ENCODE measurements at regions not wholly inside any gene's neighbourhood (a gene's known extent, or its start where the extent isn't known, plus 50 kb on each side); places are given as distances from the start of the nearest gene placed in this dataset.
"Not testable (repeated sequence)": the region's sequence is repeated elsewhere in the genome, so short reads cannot be mapped to it uniquely, and the experiment has no call there.

DNA sequence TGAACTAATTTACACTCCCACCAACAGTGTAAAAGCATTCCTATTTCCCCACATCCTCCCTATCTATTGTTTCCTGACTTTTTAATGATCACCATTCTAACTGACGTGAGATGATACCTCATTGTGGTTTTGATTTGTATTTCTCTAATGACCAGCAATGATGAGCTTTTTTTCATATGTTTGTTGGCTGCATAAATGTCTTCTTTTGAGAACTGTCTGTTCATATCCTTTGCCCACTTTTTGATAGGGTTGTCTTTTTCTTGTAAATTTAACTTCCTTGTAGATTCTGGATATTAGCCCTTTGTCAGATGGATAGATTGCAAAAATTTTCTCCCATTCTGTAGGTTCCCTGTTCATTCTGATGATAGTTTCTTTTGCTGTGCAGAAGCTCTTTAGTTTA lies 251.3 kb downstream of the PTGER3 start:
- not testable (repeated sequence) for H3K4me3 ChIP-seq

DNA sequence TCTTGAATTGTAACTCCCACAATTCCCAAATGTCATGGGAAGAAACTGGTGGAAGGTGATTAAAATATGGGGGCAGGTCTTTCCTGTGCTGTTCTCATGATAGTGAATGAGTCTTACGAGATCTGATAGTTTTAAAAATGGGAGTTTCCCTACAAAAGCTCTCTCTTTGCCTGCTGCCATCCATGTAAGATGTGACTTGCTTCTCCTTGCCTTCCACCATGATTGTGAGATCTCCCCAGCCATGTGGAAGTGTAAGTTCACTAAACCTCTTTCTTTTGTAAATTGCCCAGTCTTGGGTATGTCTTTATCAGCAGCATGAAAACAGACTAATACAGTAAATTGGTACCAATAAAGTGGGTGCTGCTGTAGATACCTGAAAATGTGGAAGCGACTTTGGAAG lies 245.0 kb downstream of the PTGER3 start:
- not testable (repeated sequence) for H3K4me3 ChIP-seq

More for the DNA sequence above, 251.3 kb downstream of the PTGER3 start:
- H3K27ac ChIP-seq: not testable (repeated sequence)

DNA sequence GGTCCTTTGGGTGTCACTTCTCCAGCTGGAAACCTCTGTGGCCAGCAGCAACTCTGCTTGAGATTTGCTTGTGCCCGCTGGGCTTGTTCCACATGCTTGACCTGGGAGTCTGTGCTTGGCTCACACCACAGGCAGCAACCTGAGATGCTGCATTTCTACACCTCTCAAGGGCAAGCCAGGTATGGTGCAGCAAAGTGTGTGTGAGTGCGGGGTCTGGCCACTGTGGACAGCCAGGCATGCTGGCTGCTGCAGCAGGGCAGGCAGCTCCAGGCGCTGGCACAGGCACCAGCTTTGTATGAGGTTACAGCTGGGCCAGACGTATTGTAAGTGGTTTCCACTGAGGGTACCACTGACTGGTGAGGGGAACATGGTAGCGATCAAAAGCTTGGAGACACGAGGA lies 242.0 kb downstream of the PTGER3 start:
- Histone ChIP-seq H3K27ac (no peak overlapping the region), H3K4me3 (no peak overlapping the region)

More for the DNA sequence above, 245.0 kb downstream of the PTGER3 start:
- H3K27ac ChIP-seq: not testable (repeated sequence)

DNA sequence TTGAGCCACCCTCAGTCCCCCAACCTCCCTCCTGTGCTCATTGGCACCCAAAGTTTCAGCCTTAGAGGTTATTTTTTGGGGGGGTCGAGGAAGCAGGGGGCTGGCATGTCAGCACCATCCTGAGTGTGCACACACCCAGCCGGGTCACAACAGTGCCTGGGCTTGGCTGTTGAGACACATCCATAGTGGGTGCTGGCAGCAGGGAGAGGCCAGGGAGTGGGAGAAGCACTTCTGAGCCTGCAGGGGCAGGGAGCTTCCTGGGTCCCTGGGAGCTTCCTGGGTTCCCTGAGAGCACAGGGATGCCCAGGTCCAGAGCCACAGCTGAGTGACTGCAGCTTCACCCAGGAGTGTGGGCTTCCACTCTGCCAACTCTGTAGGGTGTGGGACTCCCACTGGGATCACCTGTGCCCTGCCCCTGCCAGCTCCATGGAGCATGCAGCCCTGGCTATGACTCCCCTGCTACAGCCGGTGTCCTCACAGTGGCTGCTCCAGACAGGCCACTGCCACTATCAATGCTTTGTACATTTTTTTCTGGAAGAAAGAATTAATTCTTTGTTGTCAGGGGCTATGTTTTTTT lies 240.4 kb downstream of the PTGER3 start:
- no peak overlapping the region for H3K4me3 ChIP-seq
- no peak overlapping the region for H3K27ac ChIP-seq

DNA sequence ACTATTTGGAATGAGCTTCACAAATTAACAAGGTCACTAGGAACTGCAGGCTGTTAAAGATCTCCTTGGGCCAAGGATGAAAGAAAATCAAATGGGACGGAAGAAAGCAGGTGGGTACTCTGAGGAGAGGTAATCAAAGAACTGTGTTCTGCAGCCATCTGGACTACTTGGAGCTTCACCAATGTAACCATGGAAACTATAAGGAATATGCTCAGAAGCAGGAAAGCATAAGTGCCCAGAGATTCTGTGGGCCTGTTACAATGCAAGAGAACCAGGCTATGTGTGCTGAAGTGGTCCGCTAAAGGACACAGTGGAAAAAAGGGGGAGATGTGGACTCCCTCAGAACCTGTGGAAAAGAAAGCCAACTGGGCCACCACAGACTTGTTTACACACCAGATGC lies 238.5 kb downstream of the PTGER3 start:
- no peak overlapping the region for H3K4me3 ChIP-seq
- H3K27ac ChIP-seq: no peak overlapping the region

DNA sequence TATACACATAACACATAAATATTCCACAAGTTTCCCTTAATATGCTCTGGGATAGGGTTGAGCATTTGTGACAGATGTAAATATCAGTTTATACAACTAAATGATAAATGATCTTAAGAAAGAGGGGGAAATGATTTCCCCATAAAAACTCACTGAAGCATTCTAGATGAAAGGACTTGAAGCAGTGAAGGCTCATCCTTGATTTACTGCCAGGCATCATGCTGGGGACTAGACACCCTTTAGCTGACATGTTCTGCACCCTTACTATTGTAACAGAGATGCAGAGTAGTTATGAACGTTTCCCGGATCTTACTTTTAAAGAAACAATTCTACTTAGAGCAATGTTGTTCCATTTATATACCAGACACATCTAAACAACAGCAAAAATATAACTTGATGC lies 235.8 kb downstream of the PTGER3 start:
- Histone ChIP-seq H3K4me3 (no peak overlapping the region), H3K27ac (no peak overlapping the region)

DNA sequence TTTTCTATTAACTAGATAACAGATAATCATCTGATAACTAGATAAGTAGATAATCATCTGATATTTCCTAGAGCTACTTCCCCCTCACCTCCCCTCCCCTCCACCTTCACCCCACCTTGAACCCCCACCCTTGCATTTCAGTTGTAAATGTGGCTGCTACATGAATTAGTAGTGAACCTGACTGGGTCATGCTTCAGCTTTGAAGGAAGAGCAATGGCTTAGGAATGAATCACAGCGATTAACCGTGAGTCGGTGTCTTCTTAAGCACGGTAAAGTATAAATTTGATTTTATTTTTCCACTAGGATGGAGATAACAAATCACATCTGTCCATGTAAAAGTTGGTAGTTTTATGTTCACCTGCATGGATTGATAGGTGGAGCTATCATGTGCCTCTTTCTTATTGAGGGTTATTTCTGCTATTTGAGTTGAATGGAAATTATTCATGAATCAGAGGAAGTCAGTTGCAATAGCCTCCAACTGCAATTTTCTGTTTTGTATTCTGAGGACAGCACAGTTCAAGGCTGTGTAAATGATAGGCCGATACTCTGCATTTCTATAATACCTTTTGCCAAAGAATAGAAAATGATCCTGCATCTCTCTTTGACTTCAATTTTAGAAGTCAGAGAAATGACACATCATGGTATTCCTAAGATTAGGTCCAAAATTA lies 235.0 kb downstream of the PTGER3 start:
- Histone ChIP-seq H3K4me3 (no peak overlapping the region), H3K27ac (no peak overlapping the region)

DNA sequence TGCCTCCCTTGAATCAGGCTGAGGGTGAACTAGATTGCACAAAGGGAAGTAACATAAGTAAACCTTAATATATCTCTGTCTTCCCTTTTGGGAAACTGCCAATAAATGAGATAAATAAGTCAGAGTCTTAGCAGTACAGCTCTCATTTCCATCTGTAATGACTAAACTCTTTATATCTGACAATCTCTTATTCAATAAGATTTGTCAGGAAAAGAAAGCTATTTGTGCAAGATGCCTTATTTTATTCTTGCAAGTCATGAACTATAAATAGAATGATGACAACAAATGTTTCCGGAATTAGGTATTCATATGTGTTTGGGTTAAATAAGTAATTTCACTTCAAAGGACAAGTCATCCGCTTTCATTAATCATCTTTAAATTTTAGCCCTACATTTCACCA lies 229.2 kb downstream of the PTGER3 start:
- H3K27ac ChIP-seq: no peak overlapping the region

DNA sequence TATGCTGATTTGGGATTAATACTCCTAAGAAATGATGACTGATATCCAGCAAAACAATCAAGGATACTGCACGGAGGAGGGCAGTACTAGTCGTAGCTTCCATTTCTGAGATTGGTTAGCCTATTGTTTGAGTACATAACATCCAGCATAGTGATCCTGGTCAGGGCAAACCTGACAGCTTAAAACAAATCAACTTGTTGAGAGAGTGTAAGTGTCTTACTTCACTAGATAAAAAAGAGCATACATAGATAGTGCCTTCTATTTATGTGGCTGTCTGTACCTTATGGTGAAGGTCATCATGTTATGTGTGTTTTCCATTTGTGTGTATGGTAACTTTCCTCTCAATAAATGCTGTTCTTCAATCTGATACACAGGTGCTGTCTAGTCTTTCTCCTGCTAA lies 228.4 kb downstream of the PTGER3 start:
- Histone ChIP-seq H3K27ac (no peak overlapping the region), H3K4me3 (no peak overlapping the region)

More for the DNA sequence above, 229.2 kb downstream of the PTGER3 start:
- H3K4me3 ChIP-seq: no peak overlapping the region

DNA sequence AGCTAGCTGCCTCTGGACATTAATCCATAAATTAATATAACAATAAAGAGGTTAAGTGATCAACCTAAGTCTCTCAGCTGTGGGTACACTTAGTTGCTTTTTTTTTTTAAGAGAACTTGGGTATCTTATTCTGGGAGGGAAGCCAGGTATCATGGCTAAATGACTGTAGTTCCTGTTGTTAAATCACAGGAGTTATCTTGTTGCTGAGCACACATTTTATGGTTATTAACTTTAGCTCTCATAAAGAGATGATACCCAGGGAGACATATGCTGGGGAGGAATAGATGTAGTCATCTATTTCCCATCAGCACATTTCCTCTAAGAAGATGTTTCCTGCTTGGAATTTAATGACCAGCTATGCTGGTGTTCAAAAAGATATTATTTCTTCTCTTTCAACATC lies 227.8 kb downstream of the PTGER3 start:
- H3K27ac ChIP-seq: no peak overlapping the region
- H3K4me3 ChIP-seq: no peak overlapping the region

DNA sequence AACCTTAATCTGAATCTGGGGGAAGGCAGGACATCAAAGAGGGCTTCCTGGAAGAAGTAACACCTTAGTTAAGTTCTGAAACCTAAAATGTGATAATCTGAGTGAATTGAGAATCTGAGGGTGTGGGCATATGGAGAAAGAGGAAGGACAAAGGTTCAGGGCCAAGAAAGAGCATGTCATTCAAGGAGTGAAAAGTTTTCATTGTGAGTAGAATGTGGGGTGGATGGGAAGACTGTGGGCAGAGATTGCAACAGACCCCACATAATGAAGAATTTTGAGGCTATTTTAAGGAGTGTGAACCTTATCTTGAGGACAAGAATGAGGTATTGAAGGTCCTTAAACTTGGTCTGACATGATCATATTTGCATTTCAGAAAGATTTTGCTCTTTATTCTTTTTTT lies 227.2 kb downstream of the PTGER3 start:
- no peak overlapping the region for H3K4me3 ChIP-seq
- no peak overlapping the region for H3K27ac ChIP-seq

DNA sequence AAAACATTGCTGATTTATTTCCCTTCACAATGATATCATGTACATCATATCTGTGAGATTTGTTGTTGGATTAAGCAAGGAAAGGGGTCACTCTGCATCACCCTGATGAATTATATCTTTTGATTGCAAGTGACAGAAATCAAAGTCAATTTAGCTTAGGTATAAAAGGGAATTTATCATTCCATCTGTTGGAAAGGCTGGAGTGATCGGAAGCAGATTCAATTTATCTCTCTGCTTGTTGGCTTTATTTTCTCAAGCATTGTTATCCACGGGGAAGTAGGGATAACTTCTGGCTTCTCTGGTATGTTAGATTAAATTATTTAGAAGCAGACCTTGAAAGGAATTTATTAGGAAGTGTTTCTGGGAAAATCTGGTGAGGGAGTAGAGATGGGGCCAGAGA lies 226.6 kb downstream of the PTGER3 start:
- Histone ChIP-seq H3K4me3 (no peak overlapping the region), H3K27ac (no peak overlapping the region)

DNA sequence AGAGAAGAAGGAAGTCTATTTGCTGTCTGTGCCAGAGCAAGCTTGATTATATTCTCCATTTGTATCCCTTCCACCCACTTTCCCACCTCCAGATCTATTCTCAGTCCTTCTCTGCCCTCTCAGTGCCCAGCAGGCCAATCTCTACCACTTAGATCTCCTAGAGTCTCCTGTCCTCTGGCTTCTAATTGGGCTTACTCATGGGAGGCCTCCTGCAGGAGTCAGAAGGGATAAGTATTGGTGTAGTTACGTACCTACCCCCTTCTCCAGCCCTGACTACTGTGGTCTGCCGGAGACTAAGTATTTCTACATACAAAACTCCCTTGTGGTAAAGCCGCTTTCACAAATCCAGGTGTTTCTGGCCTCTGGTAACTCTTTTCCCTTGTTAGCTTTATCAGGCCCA lies 221.2 kb downstream of the PTGER3 start:
- Histone ChIP-seq H3K27ac (no peak overlapping the region), H3K4me3 (no peak overlapping the region)

DNA sequence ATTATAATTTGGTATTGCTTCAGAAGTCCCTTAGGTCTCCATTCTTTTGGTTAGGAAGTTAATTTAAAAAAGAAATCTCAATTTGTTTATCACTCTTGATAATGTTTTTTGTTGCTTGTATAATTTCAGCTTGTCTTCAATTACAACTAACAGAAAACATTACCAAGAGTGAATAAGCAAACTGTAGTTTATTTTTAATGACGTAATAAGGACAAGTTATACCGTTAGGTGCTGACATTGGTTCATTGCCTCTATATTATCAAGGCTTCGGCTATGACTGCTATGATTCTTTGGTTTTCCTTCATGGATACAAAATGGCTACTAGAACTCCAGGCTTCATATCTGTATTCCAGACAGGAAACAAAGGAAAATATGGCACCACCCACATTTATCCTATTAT lies 220.6 kb downstream of the PTGER3 start:
- Histone ChIP-seq H3K4me3 (no peak overlapping the region), H3K27ac (no peak overlapping the region)

DNA sequence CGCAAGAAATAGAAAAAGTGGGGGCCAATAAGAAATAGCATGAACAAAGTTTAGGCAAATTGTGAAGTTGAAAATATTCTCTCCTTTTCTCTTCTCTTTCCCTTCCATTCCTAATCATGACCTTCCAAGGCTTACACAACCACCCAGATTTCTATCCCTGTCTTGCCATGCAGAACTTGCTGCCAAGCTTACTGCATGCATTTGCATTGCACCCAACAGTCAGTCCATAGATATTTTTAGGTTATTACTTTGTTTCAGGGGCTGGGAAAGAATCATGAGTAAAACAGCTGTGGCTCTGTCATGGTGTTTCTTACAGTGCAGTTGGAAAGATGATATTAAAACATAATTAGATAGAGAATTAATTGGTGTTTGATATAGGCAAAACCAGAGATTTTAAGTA lies 219.4 kb downstream of the PTGER3 start:
- Histone ChIP-seq H3K4me3 (no peak overlapping the region), H3K27ac (no peak overlapping the region)

DNA sequence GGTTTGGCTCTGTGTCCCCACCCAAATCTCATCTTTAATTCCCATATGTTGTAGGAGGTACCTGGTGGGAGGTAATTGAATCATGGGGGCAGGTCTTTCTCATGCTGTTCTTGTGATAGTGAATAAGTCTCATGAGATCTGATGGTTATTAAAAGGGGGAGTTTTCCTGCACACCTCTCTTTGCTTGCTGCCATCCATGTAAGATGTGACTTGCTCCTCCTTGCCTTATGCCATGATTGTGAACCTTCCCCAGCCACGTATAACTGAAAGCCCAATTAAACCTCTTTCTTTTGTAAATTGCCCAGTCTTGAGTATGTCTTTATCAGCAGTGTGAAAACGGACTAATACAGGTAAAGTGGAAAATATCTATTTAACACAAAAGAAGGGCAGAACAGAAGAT lies 213.3 kb downstream of the PTGER3 start:
- H3K4me3 ChIP-seq, H3K27ac ChIP-seq: not testable (repeated sequence)

DNA sequence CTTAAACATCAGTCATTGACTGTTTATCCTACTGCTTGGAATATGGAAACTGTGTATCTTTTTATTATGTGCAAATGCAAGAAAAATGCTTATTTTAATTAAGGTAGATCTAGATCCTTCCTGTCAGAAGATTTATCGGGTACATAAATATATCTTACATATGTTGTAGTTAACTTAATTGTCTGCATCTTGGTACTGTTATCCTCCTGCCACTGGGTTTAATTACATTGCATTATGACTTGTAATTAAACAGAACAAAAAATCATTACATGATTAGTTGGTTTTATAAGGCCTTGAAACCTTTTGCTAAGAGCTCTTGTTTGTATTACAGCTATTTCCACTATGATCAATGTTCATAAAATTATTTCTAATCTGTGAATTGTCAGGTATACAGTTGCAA lies 211.2 kb downstream of the PTGER3 start:
- H3K4me3 ChIP-seq: no peak overlapping the region
- H3K27ac ChIP-seq: no peak overlapping the region

DNA sequence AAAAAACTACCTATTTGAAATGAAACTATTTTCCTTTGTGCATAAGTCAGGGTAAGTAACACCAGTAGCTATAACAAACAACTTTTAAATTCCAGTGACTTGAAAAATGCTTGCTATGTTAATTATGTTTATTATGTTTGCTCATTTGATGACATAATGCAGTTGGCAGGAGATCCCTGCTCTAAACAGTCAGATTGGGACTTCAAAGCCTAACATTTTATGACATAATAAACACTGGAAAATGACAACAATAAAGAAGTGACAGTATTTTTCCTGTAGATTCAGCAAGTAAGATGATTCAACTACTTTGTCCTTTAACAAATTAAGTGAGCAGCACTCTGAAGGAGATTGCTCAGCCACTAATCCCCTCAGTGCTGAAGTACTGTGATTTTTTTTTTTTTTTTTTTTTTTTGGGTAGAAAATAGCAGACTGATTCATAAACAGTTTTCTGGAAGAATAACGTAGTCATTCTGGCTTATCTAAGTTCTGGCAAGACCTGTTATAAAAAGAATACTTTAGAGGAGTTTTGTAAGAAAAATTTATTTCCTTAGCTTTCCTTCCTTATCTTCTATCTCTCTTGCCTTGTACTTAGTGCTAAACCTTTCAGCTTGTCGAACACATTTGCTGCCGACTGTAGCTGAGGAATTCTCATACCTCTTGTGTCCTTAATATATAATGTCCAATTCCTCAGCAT lies 207.2 kb downstream of the PTGER3 start:
- no peak overlapping the region for H3K27ac ChIP-seq
- H3K4me3 ChIP-seq: no peak overlapping the region

DNA sequence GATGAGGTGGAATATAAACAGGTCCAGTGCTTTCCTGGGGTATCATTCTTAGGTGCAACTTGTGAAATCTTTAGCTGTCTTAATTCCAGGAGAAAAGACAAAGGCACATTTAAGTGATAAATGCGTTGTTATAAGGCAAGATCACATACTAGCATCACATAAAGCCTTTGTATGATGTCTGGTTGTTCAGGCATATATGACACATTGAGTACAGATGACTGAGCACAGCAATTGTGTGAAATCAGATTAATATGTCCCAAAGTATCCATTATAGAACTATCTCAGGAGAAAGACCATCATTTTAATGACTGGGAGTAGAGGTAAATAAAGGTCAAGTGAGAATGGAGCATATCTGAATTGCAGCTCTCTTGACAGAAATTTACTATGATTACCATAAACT lies 205.1 kb downstream of the PTGER3 start:
- Histone ChIP-seq H3K27ac (no peak overlapping the region), H3K4me3 (no peak overlapping the region)

DNA sequence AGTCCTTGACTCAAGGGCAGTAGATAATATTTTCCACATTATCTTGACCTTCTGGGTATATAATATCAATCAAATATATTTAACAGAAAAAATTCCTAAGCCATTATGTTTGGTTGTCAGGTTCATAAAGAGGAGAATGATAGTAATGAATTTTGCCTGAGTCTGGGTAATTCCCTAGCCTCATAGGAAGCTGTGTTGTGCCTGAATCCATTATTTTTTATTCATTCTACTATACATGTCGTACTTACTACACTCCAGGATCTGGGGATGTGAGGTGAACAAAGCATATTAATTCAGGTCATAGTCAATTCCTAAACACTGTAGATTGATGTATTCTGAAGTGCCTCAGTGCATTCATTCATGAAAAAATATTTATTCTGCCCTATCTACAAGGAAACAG lies 204.2 kb downstream of the PTGER3 start:
- no peak overlapping the region for H3K27ac ChIP-seq

DNA sequence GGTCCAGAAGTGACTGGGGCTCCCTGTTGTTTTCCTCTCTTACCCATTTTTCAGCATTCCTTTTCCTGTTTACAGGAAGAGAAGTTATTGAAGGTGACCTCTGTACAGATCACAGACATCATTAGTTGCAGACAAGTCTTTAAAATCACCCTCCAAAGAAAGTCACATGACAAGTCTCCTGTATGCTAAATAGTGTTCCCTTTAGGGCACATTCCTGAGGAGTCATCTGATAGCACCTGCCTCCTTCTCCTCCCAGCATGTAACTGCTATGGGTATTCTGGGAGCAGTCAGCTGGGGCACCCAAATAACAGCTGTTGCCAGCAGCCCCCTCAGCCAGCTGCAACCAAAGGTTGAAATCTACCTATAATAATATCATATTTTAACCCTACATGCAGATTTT lies 200.6 kb downstream of the PTGER3 start:
- Histone ChIP-seq H3K27ac (no peak overlapping the region), H3K4me3 (no peak overlapping the region)

More for the DNA sequence above, 204.2 kb downstream of the PTGER3 start:
- H3K4me3 ChIP-seq: no peak overlapping the region

All from skin epidermis (tissue), 12 donors.